Keratinocyte (primary cell): ENCODE measurements at regions not wholly inside any gene's neighbourhood (a gene's known extent, or its start where the extent isn't known, plus 50 kb on each side); places are given as distances from the start of the nearest gene placed in this dataset.

ENCODE experiments used
- DNase-seq: peaks from one replicate; pipeline ENCODE4 v3.0.0-alpha.2; 2011; ENCODE audit warnings: low read depth, missing footprints, low spot score
- FAIRE-seq: peaks from 2 replicates; lab custom pipeline; 2011; peaks lifted over from hg19 to GRCh38; lab: Jason Lieb, UNC
- H2AFZ ChIP-seq: 2 replicates; pipeline ENCODE4 v1.6.0; 2012; ENCODE audit warnings: low read length, control low read depth, inconsistent platforms; ENCODE audit not compliant: control insufficient read depth
- H3K27ac ChIP-seq: 2 replicates; pipeline ENCODE4 v1.5.1; 2011; ENCODE audit warnings: low read length; ENCODE audit not compliant: control insufficient read depth, insufficient read depth
- H3K27me3 ChIP-seq: 3 replicates; pipeline ENCODE4 v1.6.0; 2011; ENCODE audit warnings: low read length; ENCODE audit not compliant: control insufficient read depth, insufficient read depth; ENCODE audit errors: extremely low read depth
- H3K36me3 ChIP-seq, 2 experiments: 2 replicates in 1 of 2; 3 replicates in 1 of 2; pipeline ENCODE4 v1.5.1; 2011; ENCODE audit warnings: low read length in 2 of 2, mild to moderate bottlenecking in 1 of 2; ENCODE audit not compliant: control insufficient read depth in 2 of 2, insufficient read depth in 2 of 2; ENCODE audit errors: extremely low read depth in 1 of 2
- H3K4me1 ChIP-seq: 3 replicates; pipeline ENCODE4 v1.5.1; 2011; ENCODE audit warnings: low read length; ENCODE audit not compliant: control insufficient read depth, insufficient read depth; ENCODE audit errors: extremely low read depth
- H3K4me2 ChIP-seq: 3 replicates; pipeline ENCODE4 v1.6.0; 2011; ENCODE audit warnings: low read depth, low read length; ENCODE audit not compliant: control insufficient read depth, insufficient read depth; ENCODE audit errors: extremely low read depth
- H3K4me3 ChIP-seq, 3 experiments: fragments of 200-600 bp in 1 of 3; sonication (generic) in 1 of 3; 2 replicates in 2 of 3; 3 replicates in 1 of 3; pipeline ENCODE4 v1.5.1; 2011 to 2016; ENCODE audit warnings: low read length in 3 of 3, mild to moderate bottlenecking in 3 of 3, control low read depth in 2 of 3, inconsistent platforms in 1 of 3, low read depth in 1 of 3, mixed read lengths in 1 of 3, mixed run types in 1 of 3, moderate library complexity in 1 of 3; ENCODE audit not compliant: control insufficient read depth in 2 of 3, insufficient read depth in 2 of 3; ENCODE audit errors: extremely low read depth in 1 of 3
- H3K79me2 ChIP-seq: 2 replicates; pipeline ENCODE4 v1.6.0; 2012; ENCODE audit warnings: low read length; ENCODE audit not compliant: control insufficient read depth, insufficient read depth
- H3K9ac ChIP-seq: 3 replicates; pipeline ENCODE4 v1.6.0; 2011; ENCODE audit warnings: low read length; ENCODE audit not compliant: control insufficient read depth, insufficient read depth; ENCODE audit errors: extremely low read depth
- H3K9me1 ChIP-seq: 3 replicates; pipeline ENCODE4 v1.6.0; 2011; ENCODE audit warnings: low read length; ENCODE audit not compliant: control insufficient read depth, insufficient read depth; ENCODE audit errors: extremely low read depth
- H3K9me3 ChIP-seq: 2 replicates; pipeline ENCODE4 v1.5.1; 2012; ENCODE audit warnings: low read depth, low read length; ENCODE audit not compliant: control insufficient read depth
- H4K20me1 ChIP-seq: 3 replicates; pipeline ENCODE4 v1.6.0; 2011; ENCODE audit warnings: low read length; ENCODE audit not compliant: control insufficient read depth, insufficient read depth; ENCODE audit errors: extremely low read depth
- CTCF ChIP-seq, 3 experiments: IDR thresholded peaks in 1 of 3; conservative IDR thresholded peaks in 1 of 3; optimal IDR thresholded peaks in 1 of 3; 2 replicates in 2 of 3; 3 replicates in 1 of 3; pipeline versions ENCODE3 to v1.5.1; 2011; ENCODE audit warnings: low read length in 3 of 3, mild to moderate bottlenecking in 3 of 3, moderate library complexity in 2 of 3, control low read depth in 1 of 3, inconsistent platforms in 1 of 3; ENCODE audit not compliant: insufficient read depth in 2 of 3; ENCODE audit errors: extremely low read depth in 1 of 3
- EZH2 ChIP-seq: IDR thresholded peaks from one replicate; pipeline ENCODE4 v1.6.1; 2012; ENCODE audit warnings: inconsistent platforms, mild to moderate bottlenecking, low read length, moderate library complexity
- dilution Hi-C: fragments of 300-500 bp; cut with MboI; formaldehyde crosslinking; loops from one replicate; pipeline ENCODE4 v1.7.0; 2020; ENCODE audit warnings: low sequenced_read_pairs; ENCODE audit not compliant: extremely low pct_ligation_motif_present

- no peak overlapping the region for H3K4me3 ChIP-seq
- TF ChIP-seq EZH2 (no peak), CTCF (optimal IDR thresholded peaks at IDR 0.05 in 1 of 3, IDR thresholded peaks at IDR 0.05 in 1 of 3, conservative IDR thresholded peaks at IDR 0.05 in 1 of 3; ENCODE audit: extremely low read depth in 1 of 3, insufficient read depth in 2 of 3, low read length in 3 of 3) (no peak)
- H3K9me1 ChIP-seq, result no peaks in the 10 kb centered on the region
- no peaks in the 10 kb centered on the region for H3K27me3 ChIP-seq
- H3K4me2 ChIP-seq, result no peak overlapping the region
- FAIRE-seq (no peak), DNase-seq (no peak)
- no peak overlapping the region for H3K27ac ChIP-seq
- no peaks in the 10 kb centered on the region for H4K20me1 ChIP-seq
- H3K4me1 ChIP-seq, result no peaks in the 10 kb centered on the region
- no peak overlapping the region for H2AFZ ChIP-seq
- no peaks in the 10 kb centered on the region for H3K79me2 ChIP-seq
- H3K36me3 ChIP-seq, result no peaks in the 10 kb centered on the region
- no peak overlapping the region for H3K9ac ChIP-seq
- no peaks in the 10 kb centered on the region for H3K9me3 ChIP-seq
- dilution Hi-C loops, result no loop called here
These were observed 267.8 kb upstream of the SKOR2 start for GRCh38 chr18:47519277-47519676.

GRCh38 chr18:47513614-47514013 lies 262.2 kb upstream of the SKOR2 start:
- Histone ChIP-seq H3K9ac (no peak overlapping the region), H4K20me1 (no peaks in the 10 kb centered on the region), H3K4me1 (no peaks in the 10 kb centered on the region), H3K4me3 (no peak overlapping the region), H2AFZ (no peak overlapping the region), H3K36me3 (no peaks in the 10 kb centered on the region), H3K27me3 (no peaks in the 10 kb centered on the region), H3K27ac (no peak overlapping the region), H3K4me2 (no peak overlapping the region), H3K79me2 (no peaks in the 10 kb centered on the region), H3K9me3 (no peaks in the 10 kb centered on the region), H3K9me1 (no peaks in the 10 kb centered on the region)
- DNase-seq, result no peak
- dilution Hi-C loops, result no loop called here
- TF ChIP-seq EZH2 (no peak), CTCF (optimal IDR thresholded peaks at IDR 0.05 in 1 of 3, IDR thresholded peaks at IDR 0.05 in 1 of 3, conservative IDR thresholded peaks at IDR 0.05 in 1 of 3; ENCODE audit: extremely low read depth in 1 of 3, insufficient read depth in 2 of 3, low read length in 3 of 3) (no peak)
- FAIRE-seq, result no peak
